ENCODE measurements at regions not wholly inside any gene's neighbourhood (a gene's known extent, or its start where the extent isn't known, plus 50 kb on each side); places are given as distances from the start of the nearest gene placed in this dataset.

DNA sequence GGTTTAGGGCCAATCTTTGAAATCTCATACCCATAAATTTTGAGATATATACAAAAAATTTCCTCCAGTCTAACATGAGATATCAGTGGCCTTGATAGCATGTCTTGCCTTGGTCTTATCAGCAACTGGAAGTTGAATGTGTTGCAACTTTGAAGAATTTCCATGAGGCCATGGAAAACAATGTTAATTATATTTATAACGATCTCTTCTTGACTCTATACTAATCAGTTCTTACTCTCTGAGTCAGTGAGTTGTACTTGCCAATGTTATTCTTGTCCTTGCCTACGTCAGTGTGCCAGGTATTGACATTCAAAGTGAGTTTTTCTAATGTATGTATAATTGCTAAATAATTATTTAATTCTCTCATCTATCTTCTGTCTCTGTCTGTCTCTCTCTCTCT is 535.1 kb downstream of the KCNA4 start:
- no peaks in the 10 kb centered on the region for H4K20me1 ChIP-seq (ENCODE audit: insufficient read depth, low read length, poor library complexity, severe bottlenecking)

DNA sequence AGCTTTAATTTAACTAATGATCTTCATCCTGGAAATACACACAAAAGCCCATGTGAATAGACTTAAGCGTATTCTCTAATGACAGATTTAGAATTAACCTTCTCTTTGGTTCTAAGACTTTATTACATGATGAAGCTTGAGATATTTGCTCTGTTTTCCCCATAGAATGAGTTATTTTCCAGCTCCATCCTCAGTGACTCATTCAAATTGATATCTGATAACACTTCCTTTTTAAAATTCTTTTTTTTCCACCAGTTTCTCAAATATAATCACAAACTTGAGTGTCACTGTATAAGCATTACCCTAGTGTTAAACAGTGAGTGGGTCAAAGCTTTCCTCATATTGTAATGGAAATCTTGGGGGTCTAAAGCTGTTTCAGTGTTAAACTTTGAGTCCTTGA is 535.8 kb downstream of the KCNA4 start:
- Histone ChIP-seq H3F3A (ENCODE audit: low read depth) (no peaks in the 10 kb centered on the region), H3K9ac (ENCODE audit: low read depth, low read length, poor library complexity, severe bottlenecking) (no peak overlapping the region), H3K27me3 (ENCODE audit: insufficient read depth, low read length, poor library complexity, severe bottlenecking) (no peaks in the 10 kb centered on the region), H3K4me2 (ENCODE audit: low read depth, low read length, poor library complexity, severe bottlenecking) (no peak overlapping the region), H3K79me2 (ENCODE audit: insufficient read depth, low read length) (no peaks in the 10 kb centered on the region), H3K4me1 (ENCODE audit: insufficient read depth, low read length, poor library complexity, severe bottlenecking) (no peaks in the 10 kb centered on the region), H3K4me3 (ENCODE audit: low read length, poor library complexity, severe bottlenecking) (no peak overlapping the region), H3K9me3 (ENCODE audit: insufficient read depth, low read depth, low read length) (no peaks in the 10 kb centered on the region), H3K36me3 (ENCODE audit: insufficient read depth, low read length) (no peaks in the 10 kb centered on the region), H2AFZ (ENCODE audit: low read length) (no peak overlapping the region), H3K9me2 (replicated peaks; ENCODE audit: low read depth, low read length) (no peaks in the 10 kb centered on the region), H4K20me1 (ENCODE audit: insufficient read depth, low read length, poor library complexity, severe bottlenecking) (no peaks in the 10 kb centered on the region)
- TF ChIP-seq EZH2phosphoT487 (IDR thresholded peaks at IDR 0.05; ENCODE audit: borderline replicate concordance) (no peak), CTCF (conservative IDR thresholded peaks at IDR 0.05; ENCODE audit: low read length) (no peak)

More for the DNA sequence above, 535.1 kb downstream of the KCNA4 start:
- Histone ChIP-seq H3K9me3 (ENCODE audit: insufficient read depth, low read depth, low read length) (no peaks in the 10 kb centered on the region), H3K27me3 (ENCODE audit: insufficient read depth, low read length, poor library complexity, severe bottlenecking) (no peaks in the 10 kb centered on the region), H3K4me2 (ENCODE audit: low read depth, low read length, poor library complexity, severe bottlenecking) (no peak overlapping the region), H3K9ac (ENCODE audit: low read depth, low read length, poor library complexity, severe bottlenecking) (no peak overlapping the region), H3K79me2 (ENCODE audit: insufficient read depth, low read length) (no peaks in the 10 kb centered on the region), H3K36me3 (ENCODE audit: insufficient read depth, low read length) (no peaks in the 10 kb centered on the region), H3K4me1 (ENCODE audit: insufficient read depth, low read length, poor library complexity, severe bottlenecking) (no peaks in the 10 kb centered on the region), H2AFZ (ENCODE audit: low read length) (no peak overlapping the region), H3K9me2 (replicated peaks; ENCODE audit: low read depth, low read length) (no peaks in the 10 kb centered on the region), H3K4me3 (ENCODE audit: low read length, poor library complexity, severe bottlenecking) (no peak overlapping the region), H3F3A (ENCODE audit: low read depth) (no peaks in the 10 kb centered on the region)
- TF ChIP-seq EZH2phosphoT487 (IDR thresholded peaks at IDR 0.05; ENCODE audit: borderline replicate concordance) = no peak
- no peak for TF ChIP-seq CTCF (conservative IDR thresholded peaks at IDR 0.05; ENCODE audit: low read length)

GRCh38 chr11:29458252-29458651 is 558.6 kb downstream of the KCNA4 start:
- Histone ChIP-seq H3K9me2 (replicated peaks; ENCODE audit: low read depth, low read length) (no peaks in the 10 kb centered on the region), H3K36me3 (ENCODE audit: insufficient read depth, low read length) (no peaks in the 10 kb centered on the region), H3K4me3 (ENCODE audit: low read length, poor library complexity, severe bottlenecking) (no peak overlapping the region), H3K27me3 (ENCODE audit: insufficient read depth, low read length, poor library complexity, severe bottlenecking) (no peaks in the 10 kb centered on the region), H3K9me3 (ENCODE audit: insufficient read depth, low read depth, low read length) (no peaks in the 10 kb centered on the region), H3K4me1 (ENCODE audit: insufficient read depth, low read length, poor library complexity, severe bottlenecking) (no peaks in the 10 kb centered on the region), H2AFZ (ENCODE audit: low read length) (no peak overlapping the region), H3K4me2 (ENCODE audit: low read depth, low read length, poor library complexity, severe bottlenecking) (no peak overlapping the region), H3K9ac (ENCODE audit: low read depth, low read length, poor library complexity, severe bottlenecking) (no peak overlapping the region), H3K79me2 (ENCODE audit: insufficient read depth, low read length) (no peaks in the 10 kb centered on the region), H4K20me1 (ENCODE audit: insufficient read depth, low read length, poor library complexity, severe bottlenecking) (no peaks in the 10 kb centered on the region), H3F3A (ENCODE audit: low read depth) (no peaks in the 10 kb centered on the region)
- TF ChIP-seq CTCF (conservative IDR thresholded peaks at IDR 0.05; ENCODE audit: low read length) (no peak), EZH2phosphoT487 (IDR thresholded peaks at IDR 0.05; ENCODE audit: borderline replicate concordance) (no peak)

Data from Loucy (cell line).